Gastroesophageal sphincter (tissue), 4 donors: ENCODE measurements at regions not wholly inside any gene's neighbourhood (a gene's known extent, or its start where the extent isn't known, plus 50 kb on each side); places are given as distances from the start of the nearest gene placed in this dataset.

Experiments used
- ATAC-seq: fragments of 150-250 bp; one replicate; pipeline ENCODE4 v1.9.1; 2016; ENCODE audit warnings: mild to moderate bottlenecking, moderate library complexity
- H3K27ac ChIP-seq, 4 donors: fragments of 200-600 bp; sonication (generic) in 3 of 4; 1 replicate in 3 of 4; 2 replicates in 1 of 4; pipeline ENCODE4 v1.5.1; 2016 to 2019
- H3K27me3 ChIP-seq: fragments of 200-600 bp; sonication (generic); one replicate; pipeline ENCODE4 v1.5.1; 2019
- H3K36me3 ChIP-seq, 2 donors: fragments of 200-600 bp; sonication (generic); one replicate each; pipeline ENCODE4 v1.5.1; 2019; ENCODE audit warnings: control low read depth in 1 of 2
- H3K4me1 ChIP-seq, 3 donors: fragments of 200-600 bp; sonication (generic); 1 replicate in 2 of 3; 2 replicates in 1 of 3; pipeline ENCODE4 v1.5.1; 2016 to 2019; ENCODE audit warnings: control low read depth in 2 of 3
- H3K4me3 ChIP-seq, 2 donors: fragments of 200-600 bp; sonication (generic); one replicate each; pipeline ENCODE4 v1.5.1; 2019; ENCODE audit warnings: mild to moderate bottlenecking in 1 of 2, moderate library complexity in 1 of 2
- H3K9me3 ChIP-seq, 3 donors: fragments of 200-600 bp; sonication (generic); one replicate each; pipeline ENCODE4 v1.5.1; 2017 to 2019; ENCODE audit warnings: control low read depth in 2 of 3
- EP300 ChIP-seq: sonication (generic); formaldehyde crosslinking; IDR thresholded peaks from one replicate; pipeline ENCODE4 v1.6.1; 2017; ENCODE audit warnings: antibody characterized with exemption, mild to moderate bottlenecking
- POLR2A ChIP-seq, 2 donors: fragments of 450-650 bp; IDR thresholded peaks; one replicate each; pipeline ENCODE4 v1.6.1; 2017; ENCODE audit warnings: antibody characterized with exemption in 2 of 2, mild to moderate bottlenecking in 2 of 2, moderate library complexity in 1 of 2
- POLR2AphosphoS5 ChIP-seq: sonication (generic); formaldehyde crosslinking; IDR thresholded peaks from one replicate; pipeline ENCODE4 v1.6.1; 2017; ENCODE audit warnings: antibody characterized with exemption
- WGBS, 2 donors: methylation state at CpG; one replicate each; pipeline ENCODE4 v1.1.5; 2018; ENCODE audit warnings: low coverage in 1 of 2; 5-methylcytosine and 5-hydroxymethylcytosine counted together
- TF ChIP-seq, protein P1 (sequence below), 4 experiments: fragments of 200-600 bp in 2 of 4; fragments of 450-650 bp in 2 of 4; sonication (generic) in 1 of 4; IDR thresholded peaks; one replicate each; pipeline ENCODE4 v1.5.1; 2017 to 2019; ENCODE audit warnings: antibody characterized with exemption in 4 of 4, mild to moderate bottlenecking in 2 of 4, moderate library complexity in 2 of 4

DNA sequence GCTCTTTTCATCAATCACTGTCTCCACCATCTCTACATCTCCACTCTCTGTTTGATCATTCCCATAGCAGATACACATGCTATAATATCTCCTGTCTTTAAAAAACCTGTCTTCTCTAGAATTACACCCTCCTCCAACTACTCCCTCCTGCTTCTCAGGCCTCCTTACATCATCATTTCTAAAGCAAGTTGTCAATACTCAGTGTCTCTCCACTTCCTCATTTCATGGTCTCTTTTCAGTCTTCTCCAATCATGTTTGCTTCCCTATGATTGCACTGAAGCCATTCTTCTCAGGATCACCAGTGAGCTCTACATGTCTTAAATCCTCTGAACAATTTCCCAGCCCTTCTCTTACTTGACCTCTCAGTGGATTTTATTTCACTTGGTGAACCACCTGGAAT is 87.0 kb upstream of the ZNF280D start:
- Histone ChIP-seq H3K9me3 (no peaks in the 10 kb centered on the region), H3K27me3 (no peaks in the 10 kb centered on the region), H3K36me3 (no peaks in the 10 kb centered on the region), H3K4me3 (no peak overlapping the region), H3K27ac (no peak overlapping the region), H3K4me1 (peaks cover 0 to 25% (median 9%) of the 10 kb centered on the region in 3 donors)
- ATAC-seq, result no peak
- TF ChIP-seq POLR2AphosphoS5 (no peak), POLR2A (IDR thresholded peaks at IDR 0.05) (no peak)

- TF ChIP-seq POLR2AphosphoS5 (no peak), EP300 (no peak), POLR2A (IDR thresholded peaks at IDR 0.05) (no peak)
- TF ChIP-seq, protein P1, sequence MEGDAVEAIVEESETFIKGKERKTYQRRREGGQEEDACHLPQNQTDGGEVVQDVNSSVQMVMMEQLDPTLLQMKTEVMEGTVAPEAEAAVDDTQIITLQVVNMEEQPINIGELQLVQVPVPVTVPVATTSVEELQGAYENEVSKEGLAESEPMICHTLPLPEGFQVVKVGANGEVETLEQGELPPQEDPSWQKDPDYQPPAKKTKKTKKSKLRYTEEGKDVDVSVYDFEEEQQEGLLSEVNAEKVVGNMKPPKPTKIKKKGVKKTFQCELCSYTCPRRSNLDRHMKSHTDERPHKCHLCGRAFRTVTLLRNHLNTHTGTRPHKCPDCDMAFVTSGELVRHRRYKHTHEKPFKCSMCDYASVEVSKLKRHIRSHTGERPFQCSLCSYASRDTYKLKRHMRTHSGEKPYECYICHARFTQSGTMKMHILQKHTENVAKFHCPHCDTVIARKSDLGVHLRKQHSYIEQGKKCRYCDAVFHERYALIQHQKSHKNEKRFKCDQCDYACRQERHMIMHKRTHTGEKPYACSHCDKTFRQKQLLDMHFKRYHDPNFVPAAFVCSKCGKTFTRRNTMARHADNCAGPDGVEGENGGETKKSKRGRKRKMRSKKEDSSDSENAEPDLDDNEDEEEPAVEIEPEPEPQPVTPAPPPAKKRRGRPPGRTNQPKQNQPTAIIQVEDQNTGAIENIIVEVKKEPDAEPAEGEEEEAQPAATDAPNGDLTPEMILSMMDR (IDR thresholded peaks at IDR 0.05), result no peak
- Histone ChIP-seq H3K27ac (peak overlapping the region in 1 of 4 donors; percentile 2), H3K4me3 (no peak overlapping the region), H3K4me1 (peaks cover 0 to 27% (median 9%) of the 10 kb centered on the region in 3 donors), H3K36me3 (no peaks in the 10 kb centered on the region), H3K9me3 (no peaks in the 10 kb centered on the region), H3K27me3 (no peaks in the 10 kb centered on the region)
- no peak for ATAC-seq
- 42% methylated on average over 1 of the region's 1 CpG; no CpG with 5 or more reads in 1 of the 2 donors for WGBS, 2 donors
Observed at GRCh38 chr15:56817321-56818080, 84.2 kb upstream of the ZNF280D start.

DNA sequence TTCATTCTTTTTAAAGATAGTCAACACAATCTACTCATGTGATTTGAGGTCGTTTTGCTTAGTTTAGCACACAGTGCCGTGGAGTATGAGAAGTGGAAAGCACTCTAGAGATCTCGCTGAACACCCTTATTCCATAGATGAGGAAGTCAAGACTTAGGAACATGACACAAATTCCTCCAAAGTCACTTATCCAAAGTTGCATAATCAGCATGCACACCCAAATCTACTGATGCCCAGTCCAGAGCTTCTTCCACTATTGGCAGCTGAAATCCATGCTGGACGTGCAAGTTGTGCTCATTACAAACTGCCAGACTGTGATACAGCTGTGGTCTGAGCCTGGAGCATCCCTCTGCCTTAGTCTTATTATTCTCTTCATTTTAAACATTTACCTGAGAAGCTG is 83.5 kb upstream of the ZNF280D start:
- Histone ChIP-seq H3K4me1 (peaks cover 2 to 29% (median 9%) of the 10 kb centered on the region in 3 donors), H3K9me3 (no peaks in the 10 kb centered on the region), H3K36me3 (no peaks in the 10 kb centered on the region), H3K4me3 (no peak overlapping the region), H3K27me3 (no peaks in the 10 kb centered on the region), H3K27ac (peak overlapping the region in 1 of 4 donors; percentile 2)
- peak; percentile 34 for ATAC-seq
- TF ChIP-seq EP300 (no peak), POLR2A (IDR thresholded peaks at IDR 0.05) (no peak), POLR2AphosphoS5 (no peak)
- TF ChIP-seq, protein P1 (IDR thresholded peaks at IDR 0.05), result no peak
- WGBS, 2 donors, result 63 to 68% methylated on average over 4 of the region's 4 CpGs

DNA sequence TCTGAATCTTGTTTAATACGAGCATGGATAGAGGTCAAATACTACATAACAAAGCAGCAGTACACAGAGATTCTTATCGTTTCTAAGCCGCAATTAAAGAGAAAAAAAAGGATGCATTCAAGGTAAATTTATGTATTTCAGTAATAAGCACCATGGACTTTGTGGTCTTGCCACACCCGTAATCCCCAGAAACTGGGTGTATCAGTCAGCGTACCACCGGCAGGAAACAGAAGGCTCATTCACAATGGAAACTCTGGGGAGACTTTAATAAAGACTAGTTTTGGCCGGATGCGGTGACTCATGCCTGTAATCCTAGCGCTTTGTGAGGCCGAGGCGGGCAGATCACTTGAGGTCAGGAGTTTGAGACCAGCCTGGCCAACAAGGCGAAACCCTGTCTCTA is 81.9 kb upstream of the ZNF280D start:
- peak; percentile 65 for ATAC-seq
- no peak overlapping the region for H3K27ac ChIP-seq
- 81 to 85% methylated on average over 10 to 12 of the region's 12 CpGs for WGBS, 2 donors
- H3K4me3 ChIP-seq, result no peak overlapping the region
- H3K27me3 ChIP-seq, result no peaks in the 10 kb centered on the region
- TF ChIP-seq POLR2AphosphoS5, result no peak
- TF ChIP-seq POLR2A (IDR thresholded peaks at IDR 0.05), result no peak
- no peak for TF ChIP-seq EP300
- TF ChIP-seq, protein P1 (IDR thresholded peaks at IDR 0.05), result no peak
- peaks cover 2 to 26% (median 9%) of the 10 kb centered on the region in 3 donors for H3K4me1 ChIP-seq
- H3K9me3 ChIP-seq, result no peaks in the 10 kb centered on the region
- H3K36me3 ChIP-seq, result no peaks in the 10 kb centered on the region

DNA sequence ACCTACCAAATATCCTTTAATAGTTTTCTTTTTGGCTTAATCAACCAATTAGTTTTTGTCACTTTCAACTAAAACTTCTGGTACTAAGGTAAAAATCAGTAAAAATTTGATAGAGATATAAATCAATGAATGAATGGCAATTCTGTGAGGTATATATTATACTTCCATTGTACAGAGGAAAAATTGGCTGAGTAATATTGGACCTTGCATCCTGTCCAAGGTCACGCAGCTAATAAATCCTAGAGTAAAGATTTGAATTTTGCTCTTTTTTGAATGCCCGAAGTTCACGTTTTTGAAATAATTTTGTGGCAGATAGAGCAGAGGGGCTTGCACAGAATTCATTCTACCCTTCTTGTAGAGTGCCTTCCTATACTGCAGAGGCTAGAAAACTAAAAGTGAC is 81.1 kb upstream of the ZNF280D start:
- H3K4me3 ChIP-seq, result no peak overlapping the region
- H3K36me3 ChIP-seq, result no peaks in the 10 kb centered on the region
- no peak for ATAC-seq
- TF ChIP-seq EP300, result no peak
- TF ChIP-seq POLR2AphosphoS5, result no peak
- TF ChIP-seq, protein P1 (IDR thresholded peaks at IDR 0.05), result no peak
- no peak for TF ChIP-seq POLR2A (IDR thresholded peaks at IDR 0.05)
- 93 to 97% methylated on average over 3 of the region's 3 CpGs for WGBS, 2 donors
- H3K27me3 ChIP-seq, result no peaks in the 10 kb centered on the region
- H3K4me1 ChIP-seq, result peaks cover 2 to 26% (median 9%) of the 10 kb centered on the region in 3 donors
- no peaks in the 10 kb centered on the region for H3K9me3 ChIP-seq
- H3K27ac ChIP-seq, result peak overlapping the region in 1 of 4 donors; percentile 3
